K562 (cell line): ENCODE measurements at regions not wholly inside any gene's neighbourhood (a gene's known extent, or its start where the extent isn't known, plus 50 kb on each side); places are given as distances from the start of the nearest gene placed in this dataset.

Experiments used
- ATAC-seq: fragments of 200-7000 bp; cut with Tn5 transposase; 3 replicates; pipeline ENCODE4 v1.9.1; 2020; ENCODE audit warnings: moderate library complexity
- BruUV-seq: library from RNA; stranded (reverse); fragments of 400-500 nt; replicated peaks from 2 replicates; lab custom pipeline; 2021; lab: Mats Ljungman, UMichigan
- CTCF ChIA-PET: fragments of 300-600 bp; formaldehyde crosslinking; extraction: SDS; loops from one replicate; lab custom pipeline; 2021; ENCODE audit warnings: low intra/inter-chr PET ratio; lab: Yijun Ruan, JAX
- POLR2A ChIA-PET: fragments of 300-600, 350-650 bp; sonication (Branson Sonifier 250); formaldehyde crosslinking; extraction: SDS; loops from one replicate; lab custom pipeline; 2021; ENCODE audit warnings: antibody characterized with exemption, inconsistent platforms; lab: Yijun Ruan, JAX
- DNase-seq, 4 experiments: peaks; one replicate each; pipeline versions ENCODE4 v3.0.0 to v3.0.0-alpha.2; 2011 to 2018; ENCODE audit warnings: low spot score in 3 of 4, mixed read lengths in 3 of 4; ENCODE audit errors: extremely low read depth in 1 of 4
- FAIRE-seq: peaks from 2 replicates; lab custom pipeline; 2011; peaks lifted over from hg19 to GRCh38; lab: Jason Lieb, UNC
- H2AFZ ChIP-seq: 2 replicates; pipeline ENCODE4 v1.6.0; 2011; ENCODE audit warnings: low read depth, low read length, control low read depth, inconsistent platforms
- H3K27ac ChIP-seq: fragments of 200-600 bp; 3 replicates; pipeline ENCODE4 v1.8.0; 2011; ENCODE audit warnings: low read depth, mild to moderate bottlenecking, control low read depth, inconsistent platforms, low read length, moderate library complexity, mixed read lengths; ENCODE audit errors: extremely low read depth
- H3K27me3 ChIP-seq, 2 experiments: fragments of 300-600 bp in 1 of 2; 2 replicates in 1 of 2; 3 replicates in 1 of 2; pipeline versions ENCODE4 v1.6.0 to v1.8.0; 2011; ENCODE audit warnings: inconsistent platforms in 2 of 2, low read length in 2 of 2, mild to moderate bottlenecking in 1 of 2, mixed read lengths in 1 of 2, moderate library complexity in 1 of 2; ENCODE audit not compliant: control insufficient read depth in 2 of 2, insufficient read depth in 2 of 2
- H3K36me3 ChIP-seq: fragments of 300-600 bp; 3 replicates; pipeline ENCODE4 v1.8.0; 2011; ENCODE audit warnings: mild to moderate bottlenecking, low read length, inconsistent platforms; ENCODE audit not compliant: control insufficient read depth, insufficient read depth
- H3K4me1 ChIP-seq, 2 experiments: fragments of 200-600 bp in 1 of 2; replicated peaks in 1 of 2; 2 replicates in 1 of 2; 3 replicates in 1 of 2; pipeline versions ENCODE4 v1.5.1 to v1.8.0; 2011; ENCODE audit warnings: inconsistent platforms in 2 of 2, low read length in 2 of 2, mild to moderate bottlenecking in 1 of 2, mixed read lengths in 1 of 2, moderate library complexity in 1 of 2; ENCODE audit not compliant: control insufficient read depth in 2 of 2, insufficient read depth in 2 of 2
- H3K4me2 ChIP-seq: 2 replicates; pipeline ENCODE4 v1.6.1; 2011; ENCODE audit warnings: low read length, control low read depth, inconsistent platforms, mixed read lengths; ENCODE audit not compliant: insufficient read depth
- H3K4me3 ChIP-seq: fragments of 200-600 bp; sonication (generic), shearing (Covaris generic); 2 replicates; pipeline ENCODE4 v1.5.1; 2016; ENCODE audit warnings: control low read depth, inconsistent platforms
- H3K79me2 ChIP-seq: fragments of 200-600 bp; 3 replicates; pipeline ENCODE4 v1.8.0; 2011; ENCODE audit warnings: low read length, inconsistent platforms; ENCODE audit not compliant: control insufficient read depth, insufficient read depth
- H3K9ac ChIP-seq, 2 experiments: 2 replicates each; pipeline versions ENCODE4 v1.6.0 to v1.6.1; 2011; ENCODE audit warnings: low read depth in 2 of 2, low read length in 2 of 2, control low read depth in 1 of 2, inconsistent platforms in 1 of 2, mild to moderate bottlenecking in 1 of 2, mixed read lengths in 1 of 2; ENCODE audit not compliant: insufficient read depth in 1 of 2
- H3K9me1 ChIP-seq: one replicate; pipeline ENCODE4 v1.6.0; 2011; ENCODE audit warnings: inconsistent platforms, mild to moderate bottlenecking, low read length, moderate library complexity; ENCODE audit not compliant: control insufficient read depth, insufficient read depth
- H3K9me3 ChIP-seq: replicated peaks from 2 replicates; pipeline ENCODE4 v1.5.1; 2011; ENCODE audit warnings: low read depth, low read length, inconsistent platforms; ENCODE audit not compliant: control insufficient read depth, insufficient read depth
- H4K20me1 ChIP-seq: replicated peaks from 2 replicates; pipeline ENCODE4 v1.6.1; 2011; ENCODE audit warnings: low read length, inconsistent platforms, mixed read lengths; ENCODE audit not compliant: control insufficient read depth, insufficient read depth
- CCNT2 ChIP-seq: IDR thresholded peaks from 2 replicates; pipeline ENCODE4 v1.6.1; 2011; ENCODE audit warnings: borderline replicate concordance, low read depth, mild to moderate bottlenecking, moderate library complexity, mixed read lengths, low read length; ENCODE audit not compliant: insufficient read length; ENCODE audit errors: extremely low read depth
- KAT7 ChIP-seq: sonication (generic); formaldehyde crosslinking; IDR thresholded peaks from 2 replicates; pipeline ENCODE4 v1.8.0; 2022; ENCODE audit warnings: missing genetic modification reagents, mild to moderate bottlenecking, borderline replicate concordance
- LARP7 ChIP-seq: fragments of 450-650 bp; IDR thresholded peaks from 2 replicates; pipeline ENCODE4 v1.6.1; 2016
- MED1 ChIP-seq: sonication (generic); formaldehyde crosslinking; IDR thresholded peaks from 2 replicates; pipeline ENCODE4 v1.8.1; 2023; ENCODE audit warnings: missing genetic modification reagents, borderline replicate concordance
- ZNF518B ChIP-seq: fragments of 250-450 bp; sonication (Bioruptor Pico); IDR thresholded peaks from 2 replicates; pipeline ENCODE4 v1.5.0; 2021; ENCODE audit warnings: mild to moderate bottlenecking, moderate library complexity
- WGBS: fragments of 100-300 bp; shearing (Covaris generic); methylation state at CpG from one replicate; pipeline ENCODE4 v1.1.6; 2016; ENCODE audit warnings: low coverage, mixed read lengths; ENCODE audit not compliant: insufficient coverage; ENCODE audit errors: missing lambda C conversion rate; 5-methylcytosine and 5-hydroxymethylcytosine counted together
- in situ Hi-C: fragments of 300-500 bp; cut with MboI; formaldehyde crosslinking; loops from 4 replicates; pipeline ENCODE4 v1.15.0; 2018; ENCODE audit warnings: inconsistent platforms, mixed read lengths
- intact Hi-C: fragments of 100-400 bp; cut with micrococcal nuclease; formaldehyde crosslinking; loops from 2 replicates; pipeline ENCODE4 v1.14.2; 2022

DNA sequence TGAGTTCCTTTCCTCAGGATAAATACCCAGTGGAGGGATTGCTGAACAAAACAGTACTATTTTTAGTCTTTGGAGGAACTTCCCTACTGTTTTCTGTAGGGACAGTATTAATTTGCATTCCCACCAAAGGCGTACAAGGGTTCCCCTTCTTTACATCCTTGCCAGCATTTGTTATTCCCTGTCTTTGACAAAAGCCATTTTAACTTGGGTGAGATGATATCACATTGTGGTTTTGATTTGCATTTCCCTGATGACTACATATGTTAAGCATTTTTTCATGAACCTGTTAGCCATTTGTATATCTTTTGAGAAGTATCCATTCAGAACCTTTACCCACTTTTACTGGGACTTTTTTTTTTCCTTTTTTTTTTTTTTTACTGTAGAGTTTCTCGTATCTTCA, 126.2 kb upstream of the ANXA10 start:
- no TSS peak for BruUV-seq
- H3K9me3 ChIP-seq, result peaks cover 2% of the 10 kb centered on the region; the same call in 1 of the 2 replicates
- WGBS, result 0% methylated on average over 2 of the region's 2 CpGs
- H3K4me3 ChIP-seq, result no peak overlapping the region
- FAIRE-seq (no peak), DNase-seq (no peak), ATAC-seq (no peak)
- in situ Hi-C loops (no loop called here), intact Hi-C loops (no loop called here)
- no peaks in the 10 kb centered on the region for H3K4me1 ChIP-seq
- H3K4me2 ChIP-seq, result no peak overlapping the region
- H3K27ac ChIP-seq, result no peak overlapping the region
- no peaks in the 10 kb centered on the region for H3K27me3 ChIP-seq
- H3K9me1 ChIP-seq, result no peaks in the 10 kb centered on the region
- no peaks in the 10 kb centered on the region for H3K36me3 ChIP-seq
- H2AFZ ChIP-seq, result no peak overlapping the region
- no peak overlapping the region for H3K9ac ChIP-seq
- ChIA-PET POLR2A (no interaction called here), CTCF (no interaction called here)
- H4K20me1 ChIP-seq, result no peaks in the 10 kb centered on the region
- TF ChIP-seq MED1 (CRISPR knock-in tag), result no peak
- TF ChIP-seq LARP7, result no peak
- TF ChIP-seq KAT7 (CRISPR knock-in tag), result no peak
- TF ChIP-seq CCNT2, result no peak
- H3K79me2 ChIP-seq, result no peaks in the 10 kb centered on the region

GRCh38 chr4:167973513-167973912, 118.8 kb upstream of the ANXA10 start:
- no peak overlapping the region for H3K4me3 ChIP-seq
- no peaks in the 10 kb centered on the region for H3K27me3 ChIP-seq
- intact Hi-C loops, result no loop called here
- H3K9me1 ChIP-seq, result no peaks in the 10 kb centered on the region
- FAIRE-seq, result no peak
- no peaks in the 10 kb centered on the region for H3K4me1 ChIP-seq
- no peak for ATAC-seq
- H3K9ac ChIP-seq, result no peak overlapping the region
- no peak overlapping the region for H3K27ac ChIP-seq
- DNase-seq, result no peak
- H3K36me3 ChIP-seq, result no peaks in the 10 kb centered on the region
- in situ Hi-C loops, result no loop called here
- H2AFZ ChIP-seq, result no peak overlapping the region
- peaks cover 2% of the 10 kb centered on the region; the same call in 1 of the 2 replicates for H3K9me3 ChIP-seq
- no peaks in the 10 kb centered on the region for H3K79me2 ChIP-seq
- H4K20me1 ChIP-seq, result no peaks in the 10 kb centered on the region
- no peak overlapping the region for H3K4me2 ChIP-seq
- ChIA-PET POLR2A (no interaction called here), CTCF (no interaction called here)
- no peak for TF ChIP-seq ZNF518B (CRISPR knock-in tag)
- no TSS peak for BruUV-seq
